ENCODE measurements at regions not wholly inside any gene's neighbourhood (a gene's known extent, or its start where the extent isn't known, plus 50 kb on each side); places are given as distances from the start of the nearest gene placed in this dataset.

GRCh38 chr14:82621881-82622450 lies 1088.3 kb upstream of the SEL1L start:
- Histone ChIP-seq H3K9me3 (peaks cover 0 to 3% (median 0%) of the 10 kb centered on the region in 12 donors), H3K27ac (no peak overlapping the region), H3K4me1 (no peaks in the 10 kb centered on the region), H3K4me3 (no peak overlapping the region), H3K36me3 (no peaks in the 10 kb centered on the region), H3K27me3 (no peaks in the 10 kb centered on the region)
- intact Hi-C loops (cut with DNase I) = no loop called here
- ATAC-seq (no peak), DNase-seq (no peak)
- WGBS, 4 donors = 82 to 86% (median 83%) methylated on average over 9 of the region's 9 CpGs
- TF ChIP-seq, protein P1, sequence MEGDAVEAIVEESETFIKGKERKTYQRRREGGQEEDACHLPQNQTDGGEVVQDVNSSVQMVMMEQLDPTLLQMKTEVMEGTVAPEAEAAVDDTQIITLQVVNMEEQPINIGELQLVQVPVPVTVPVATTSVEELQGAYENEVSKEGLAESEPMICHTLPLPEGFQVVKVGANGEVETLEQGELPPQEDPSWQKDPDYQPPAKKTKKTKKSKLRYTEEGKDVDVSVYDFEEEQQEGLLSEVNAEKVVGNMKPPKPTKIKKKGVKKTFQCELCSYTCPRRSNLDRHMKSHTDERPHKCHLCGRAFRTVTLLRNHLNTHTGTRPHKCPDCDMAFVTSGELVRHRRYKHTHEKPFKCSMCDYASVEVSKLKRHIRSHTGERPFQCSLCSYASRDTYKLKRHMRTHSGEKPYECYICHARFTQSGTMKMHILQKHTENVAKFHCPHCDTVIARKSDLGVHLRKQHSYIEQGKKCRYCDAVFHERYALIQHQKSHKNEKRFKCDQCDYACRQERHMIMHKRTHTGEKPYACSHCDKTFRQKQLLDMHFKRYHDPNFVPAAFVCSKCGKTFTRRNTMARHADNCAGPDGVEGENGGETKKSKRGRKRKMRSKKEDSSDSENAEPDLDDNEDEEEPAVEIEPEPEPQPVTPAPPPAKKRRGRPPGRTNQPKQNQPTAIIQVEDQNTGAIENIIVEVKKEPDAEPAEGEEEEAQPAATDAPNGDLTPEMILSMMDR (IDR thresholded peaks at IDR 0.05) = no peak
- TF ChIP-seq POLR2A (IDR thresholded peaks at IDR 0.05) = no peak

DNA sequence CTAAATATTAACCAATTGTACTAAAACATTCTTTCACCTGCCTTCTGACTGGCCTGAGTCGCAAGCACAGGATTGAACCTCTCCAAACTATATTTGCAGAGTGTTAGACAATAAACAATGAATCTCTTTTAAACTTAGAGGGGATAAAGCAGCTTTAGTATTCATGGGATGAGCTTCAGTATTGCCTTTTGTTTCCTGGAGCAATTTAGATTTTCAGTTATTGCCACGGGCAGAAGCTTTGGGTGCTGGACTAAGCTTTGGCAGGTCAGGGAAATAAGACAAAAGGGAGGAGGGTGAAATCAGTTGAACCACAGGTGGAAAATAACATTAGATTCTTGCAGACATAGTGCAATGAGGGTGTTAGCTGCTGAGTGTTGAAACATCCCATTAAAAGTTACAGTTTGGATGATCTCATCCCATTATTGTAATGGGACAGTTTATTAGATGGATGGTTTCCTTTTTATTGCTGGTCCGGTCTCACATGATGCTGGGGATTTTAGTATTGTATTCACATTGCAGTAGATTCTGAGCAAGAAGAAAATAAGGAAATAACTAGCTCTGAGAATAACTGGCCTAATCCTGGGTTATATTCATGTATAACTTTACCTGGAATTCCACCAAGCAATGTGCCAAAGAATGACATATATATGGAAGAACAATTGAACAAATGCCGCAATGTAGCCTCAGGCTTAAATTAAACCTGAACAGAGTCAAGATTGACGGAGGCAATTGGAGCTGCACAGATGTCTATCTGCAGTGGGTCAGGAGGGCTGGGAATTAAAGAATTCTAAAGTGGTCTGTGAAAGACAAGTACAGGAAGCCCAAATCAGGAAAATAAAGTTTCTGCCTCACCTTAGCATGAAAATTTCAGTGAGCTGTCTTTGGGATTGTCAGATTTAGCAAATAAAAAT lies 1092.8 kb upstream of the SEL1L start:
- DNase-seq = no peak
- no peak for TF ChIP-seq POLR2A (IDR thresholded peaks at IDR 0.05)
- TF ChIP-seq, protein P1 (IDR thresholded peaks at IDR 0.05) = no peak
- 70 to 83% (median 75%) methylated on average over 5 of the region's 5 CpGs for WGBS, 4 donors

DNA sequence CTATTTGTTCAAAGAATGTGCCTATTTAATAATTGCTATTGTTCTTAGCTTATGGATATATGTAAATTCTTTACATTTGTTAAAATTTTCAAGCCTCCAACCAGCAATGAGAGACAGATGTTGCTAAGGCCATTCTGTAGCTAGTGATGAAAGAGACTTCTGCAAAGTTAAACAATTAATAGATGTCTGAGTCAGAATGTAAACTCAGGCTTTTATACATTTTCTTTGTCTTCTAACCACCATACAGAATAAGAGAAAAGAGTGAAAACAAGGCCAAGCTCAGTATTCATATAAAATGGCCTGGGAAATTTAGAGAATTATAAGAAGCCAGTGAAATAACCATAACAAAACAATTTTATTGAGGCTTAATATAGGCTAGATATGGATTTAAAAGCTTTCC lies 1102.3 kb upstream of the SEL1L start:
- H3K4me1 ChIP-seq = no peaks in the 10 kb centered on the region
- ATAC-seq (no peak), DNase-seq (no peak)
- H3K36me3 ChIP-seq = no peaks in the 10 kb centered on the region
- H3K9me3 ChIP-seq = peaks cover 0 to 5% (median 0%) of the 10 kb centered on the region in 12 donors
- H3K27ac ChIP-seq = no peak overlapping the region
- no peak overlapping the region for H3K4me3 ChIP-seq
- intact Hi-C loops (cut with DNase I) = no loop called here
- H3K27me3 ChIP-seq = no peaks in the 10 kb centered on the region
- TF ChIP-seq, protein P1 (IDR thresholded peaks at IDR 0.05) = no peak
- no peak for TF ChIP-seq POLR2A (IDR thresholded peaks at IDR 0.05)

More for the DNA sequence above, 1092.8 kb upstream of the SEL1L start:
- no peaks in the 10 kb centered on the region for H3K9me3 ChIP-seq
- no peaks in the 10 kb centered on the region for H3K4me1 ChIP-seq
- no peaks in the 10 kb centered on the region for H3K27me3 ChIP-seq
- no peak overlapping the region for H3K27ac ChIP-seq
- no peak overlapping the region for H3K4me3 ChIP-seq
- H3K36me3 ChIP-seq = no peaks in the 10 kb centered on the region
- intact Hi-C loops (cut with DNase I) = no loop called here
- ATAC-seq = no peak

DNA sequence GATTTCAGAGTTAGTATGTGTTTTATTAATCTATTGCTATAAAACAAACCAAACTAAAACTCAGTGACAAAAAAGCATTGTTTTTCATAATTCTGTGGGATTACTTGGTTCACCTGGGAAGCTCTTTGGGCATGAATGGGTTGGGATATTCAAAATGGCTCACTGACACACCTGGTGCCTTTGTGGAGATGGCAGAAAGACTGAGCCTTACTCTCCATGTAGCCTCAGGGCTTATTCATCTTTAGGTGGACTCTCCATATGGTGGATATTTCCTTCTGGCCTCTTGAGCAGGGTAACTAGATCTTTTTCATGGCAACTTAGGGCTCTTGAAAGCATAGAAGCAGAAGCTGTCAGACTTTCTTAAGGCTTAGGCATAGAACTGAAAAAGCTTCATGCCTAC lies 1102.8 kb upstream of the SEL1L start:
- H3K27ac ChIP-seq = no peak overlapping the region
- TF ChIP-seq POLR2A (IDR thresholded peaks at IDR 0.05) = no peak
- TF ChIP-seq, protein P1 (IDR thresholded peaks at IDR 0.05) = no peak
- DNase-seq (no peak), ATAC-seq (no peak)
- H3K4me1 ChIP-seq = no peaks in the 10 kb centered on the region
- H3K27me3 ChIP-seq = no peaks in the 10 kb centered on the region
- peaks cover 0 to 5% (median 0%) of the 10 kb centered on the region in 12 donors for H3K9me3 ChIP-seq
- no peak overlapping the region for H3K4me3 ChIP-seq
- no peaks in the 10 kb centered on the region for H3K36me3 ChIP-seq
- intact Hi-C loops (cut with DNase I) = no loop called here
